OCI-M1 (cell line): ENCODE measurements at regions not wholly inside any gene's neighbourhood (a gene's known extent, or its start where the extent isn't known, plus 50 kb on each side); places are given as distances from the start of the nearest gene placed in this dataset.

Source experiments
- DNase-seq: peaks from one replicate; lab custom pipeline; 2025; lab: John Stamatoyannopoulos, UW

- no peak for DNase-seq
Observed at GRCh38 chr17:73987395-73987794, 216.1 kb upstream of the RPL38 start.

GRCh38 chr17:73987845-73988509 lies 215.5 kb upstream of the RPL38 start:
- no peak for DNase-seq

DNA sequence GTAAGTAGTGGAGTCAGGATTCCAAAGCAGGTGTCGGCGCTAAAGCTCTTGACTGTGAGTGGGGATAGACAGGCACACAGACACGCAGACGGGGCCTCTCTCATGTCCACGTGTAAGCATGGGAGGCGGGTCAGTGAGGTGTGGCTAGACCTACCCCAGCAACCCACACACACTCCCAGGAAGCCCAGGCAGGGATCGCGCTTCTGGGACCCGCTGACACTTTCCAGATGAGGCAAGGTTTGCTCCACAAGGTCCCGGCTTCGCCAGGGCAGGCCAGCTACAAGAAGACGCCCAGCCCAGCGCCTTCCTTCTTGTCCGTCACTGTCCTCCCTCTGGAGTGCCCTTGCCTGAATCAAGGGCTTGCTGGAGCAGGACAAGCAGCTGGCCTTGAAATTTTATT lies 213.8 kb upstream of the RPL38 start:
- DNase-seq = no peak

- no peak for DNase-seq
Observed at GRCh38 chr17:73990290-73990689, 213.2 kb upstream of the RPL38 start.

GRCh38 chr17:73991260-73991659 lies 212.2 kb upstream of the RPL38 start:
- no peak for DNase-seq

DNA sequence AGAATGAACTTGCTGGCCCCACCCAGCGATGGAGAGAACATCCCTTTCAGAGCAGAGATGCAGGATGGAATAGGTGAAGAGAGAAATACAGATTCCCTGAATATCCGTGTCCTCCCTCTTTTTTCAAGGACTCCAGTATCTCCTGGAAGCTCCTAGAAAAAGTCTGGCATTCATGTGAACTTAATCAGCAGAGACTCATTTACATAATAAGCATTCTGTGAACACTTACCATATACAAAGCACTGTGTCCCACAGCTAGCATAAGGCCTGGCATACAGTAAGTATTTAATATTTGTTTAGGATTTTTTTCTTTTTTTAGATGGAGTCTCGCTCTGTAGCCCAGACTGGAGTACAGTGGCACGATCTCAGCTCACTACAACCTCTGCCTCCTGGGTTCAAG lies 208.5 kb upstream of the RPL38 start:
- DNase-seq = no peak

DNA sequence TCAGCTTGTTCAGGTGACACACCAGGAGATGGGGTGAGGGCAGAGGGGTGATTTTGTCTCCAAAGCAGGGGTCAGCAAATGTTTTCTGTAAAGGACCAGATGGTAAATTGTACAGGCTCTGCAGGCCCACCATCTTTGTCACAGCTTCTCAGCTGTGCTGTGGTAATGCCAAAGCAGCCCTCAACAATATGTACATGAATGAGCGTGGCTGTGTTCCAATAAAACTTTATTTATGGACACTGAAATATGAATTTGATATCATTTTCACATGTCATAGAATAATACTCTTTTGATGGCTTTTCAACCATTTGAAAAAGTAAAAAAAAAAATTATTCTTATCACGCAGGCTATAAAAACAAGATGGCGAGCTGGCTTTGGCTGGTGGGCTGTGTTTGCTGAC lies 206.4 kb upstream of the RPL38 start:
- DNase-seq = no peak

DNA sequence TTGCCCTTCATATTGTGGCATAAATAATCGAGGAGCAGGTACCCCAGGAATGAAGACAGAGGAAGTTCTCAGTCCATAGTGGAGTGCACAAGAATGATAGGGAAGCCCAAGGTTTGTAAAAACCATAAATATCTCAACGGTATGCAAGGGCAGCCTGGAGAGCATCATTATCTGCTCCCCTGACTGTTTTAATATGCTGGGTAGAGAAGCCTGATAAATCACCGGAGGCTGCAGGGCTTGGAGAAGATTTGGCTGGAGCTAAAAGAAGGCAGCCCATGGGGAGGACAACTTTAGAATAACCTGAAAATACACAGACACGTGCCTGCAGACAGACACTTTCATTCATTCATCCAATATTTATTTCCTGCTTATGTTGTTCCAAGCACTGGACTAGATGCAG lies 205.2 kb upstream of the RPL38 start:
- DNase-seq = no peak

GRCh38 chr17:73998653-73999645 lies 204.5 kb upstream of the RPL38 start:
- peak; percentile 41 for DNase-seq

- no peak for DNase-seq
Observed at GRCh38 chr17:74001145-74001544, 202.3 kb upstream of the RPL38 start.

GRCh38 chr17:74002241-74002640 lies 201.2 kb upstream of the RPL38 start:
- no peak for DNase-seq

GRCh38 chr17:74004056-74004455 lies 199.4 kb upstream of the RPL38 start:
- no peak for DNase-seq

GRCh38 chr17:74005790-74006189 lies 197.7 kb upstream of the RPL38 start:
- DNase-seq = no peak

DNA sequence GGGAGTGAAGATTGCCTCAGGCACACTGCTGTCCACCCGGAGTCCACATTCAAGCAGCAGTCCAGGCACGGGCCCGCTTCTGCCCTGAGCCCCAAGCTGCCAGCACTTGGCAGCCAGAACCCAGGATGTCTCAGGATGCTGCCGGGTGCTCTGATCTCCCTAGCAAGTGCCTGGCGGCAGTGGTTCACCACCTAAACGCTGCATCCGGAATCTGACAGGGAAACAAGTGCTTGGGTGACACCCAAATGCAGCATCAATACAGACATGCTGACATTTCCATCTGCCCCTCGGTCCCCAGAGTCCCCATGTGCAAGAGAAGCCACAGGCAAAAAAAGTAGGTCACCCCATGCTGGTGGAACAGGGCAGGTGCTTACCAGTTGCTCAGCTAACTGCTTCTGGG lies 197.1 kb upstream of the RPL38 start:
- DNase-seq = no peak

DNA sequence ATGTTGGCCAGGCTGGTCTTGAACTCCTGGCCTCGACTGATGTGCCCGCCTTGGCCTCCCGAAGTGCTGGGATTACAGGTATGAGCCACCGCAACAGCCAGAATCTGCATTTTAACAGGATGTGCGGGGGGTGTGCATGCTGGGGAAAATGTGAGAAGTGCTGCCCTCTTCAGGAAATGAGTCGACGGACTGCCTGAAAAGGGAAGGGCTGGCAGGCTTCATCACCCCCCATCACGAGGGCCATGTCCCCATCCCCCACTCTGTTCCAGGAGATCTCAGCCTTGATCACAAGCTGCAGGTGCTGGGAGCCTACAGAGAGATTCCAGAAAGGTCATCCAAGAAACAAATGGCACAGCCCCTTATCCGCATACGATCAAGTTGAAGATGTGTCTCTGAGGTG lies 195.3 kb upstream of the RPL38 start:
- peak; percentile 8 for DNase-seq

DNA sequence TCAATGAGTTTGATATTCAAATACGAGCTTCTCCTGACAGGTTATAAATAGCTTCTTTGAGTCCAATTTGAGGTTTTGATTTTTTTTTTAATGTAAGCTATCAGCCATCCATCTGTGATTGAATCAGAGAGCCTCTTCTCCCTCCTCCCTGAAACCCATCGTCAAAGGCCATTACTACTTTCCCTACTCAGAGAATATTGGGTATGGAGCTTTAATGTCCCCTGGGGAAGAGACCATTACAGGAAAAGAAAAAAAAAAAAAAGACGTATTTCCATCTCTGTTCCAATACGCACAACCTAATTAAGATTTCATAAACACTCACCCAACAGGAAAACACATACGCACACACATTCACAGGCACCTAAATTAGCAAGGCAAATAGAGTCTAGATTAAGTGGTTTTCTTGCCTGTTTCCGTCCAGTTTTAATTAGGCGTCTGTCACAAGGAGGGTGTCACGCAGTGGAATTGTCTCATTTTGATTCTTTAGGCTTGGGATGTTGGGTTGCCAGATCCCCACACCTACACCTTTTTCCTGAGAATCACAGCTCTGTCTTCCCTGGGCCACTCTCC lies 194.3 kb upstream of the RPL38 start:
- no peak for DNase-seq

GRCh38 chr17:74010903-74011302 lies 192.6 kb upstream of the RPL38 start:
- DNase-seq = no peak

DNA sequence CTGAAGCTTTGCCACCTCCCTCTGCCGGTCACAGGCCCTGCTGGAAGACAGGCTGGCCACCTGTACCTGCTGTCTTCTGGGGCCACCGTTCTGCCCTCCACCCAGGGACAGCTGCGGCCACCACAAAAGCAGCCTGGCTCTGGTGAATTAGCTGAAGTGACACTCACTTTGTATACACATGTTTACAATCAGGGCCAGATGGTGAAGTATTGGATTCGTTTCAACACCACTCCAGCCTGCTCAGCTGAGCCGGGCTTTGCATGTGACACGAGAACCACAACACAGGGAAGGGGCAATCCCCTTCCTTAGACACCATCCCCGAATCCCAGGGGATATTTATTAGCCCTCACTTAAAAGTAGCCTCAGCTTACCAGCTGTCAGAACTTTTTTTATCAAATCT lies 191.5 kb upstream of the RPL38 start:
- no peak for DNase-seq

DNA sequence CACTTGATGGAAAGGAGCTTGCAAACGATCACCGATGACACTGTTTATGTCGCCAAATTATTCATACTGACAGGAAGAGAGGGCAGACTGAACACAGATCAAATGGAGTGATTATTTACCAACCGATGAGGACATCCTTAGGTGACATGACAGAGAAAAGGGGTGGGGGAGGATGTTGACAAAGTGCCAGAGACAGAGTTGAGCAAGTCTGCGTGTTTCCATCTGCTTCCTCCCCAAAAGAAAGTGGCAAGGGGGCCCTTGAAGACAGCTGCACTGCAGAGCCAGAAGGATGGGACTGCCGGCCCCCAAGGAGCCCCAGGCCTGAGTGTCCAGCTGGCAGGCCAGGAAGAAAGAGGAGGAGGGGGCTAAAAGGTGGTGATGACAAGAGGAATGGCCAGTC lies 191.0 kb upstream of the RPL38 start:
- no peak for DNase-seq

GRCh38 chr17:74015316-74015715 lies 188.2 kb upstream of the RPL38 start:
- DNase-seq = no peak

DNA sequence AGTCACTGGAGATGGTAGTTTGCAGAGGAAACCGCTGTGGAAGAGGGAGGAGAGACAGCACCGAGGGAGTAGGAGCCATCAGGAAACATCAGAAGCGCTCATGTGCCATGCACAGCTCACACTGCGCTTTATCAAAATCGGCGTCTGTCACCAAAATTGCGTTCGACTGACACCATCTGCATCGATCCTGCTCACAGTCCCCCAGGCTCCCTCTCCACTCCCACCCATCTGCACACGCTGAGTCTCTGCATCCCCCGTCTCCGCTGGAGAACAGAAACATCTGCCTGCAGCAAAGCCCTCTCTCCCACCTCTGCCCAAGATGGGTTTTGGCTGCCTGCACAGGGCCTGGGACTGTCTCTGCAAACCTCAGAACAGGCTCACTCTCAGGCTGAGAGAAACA lies 187.5 kb upstream of the RPL38 start:
- DNase-seq = no peak

DNA sequence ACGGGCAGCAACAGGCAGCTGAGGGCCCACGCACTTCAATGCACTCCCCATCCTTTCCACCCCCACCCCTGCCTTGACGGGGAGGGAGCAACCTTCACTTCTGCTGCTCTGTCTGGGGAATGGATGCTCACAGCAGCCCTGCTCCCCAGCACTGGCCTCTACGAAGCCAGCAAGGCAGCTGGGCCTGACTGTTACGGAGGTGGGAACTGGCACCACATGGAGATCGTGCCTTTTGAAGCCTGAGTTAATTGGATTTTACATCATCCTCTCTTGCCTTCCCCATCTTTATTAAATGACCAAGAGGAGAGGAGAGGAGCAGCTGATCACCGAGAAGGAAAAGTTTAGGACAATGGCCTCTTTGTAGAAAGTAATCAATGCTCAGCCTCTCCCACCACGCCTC lies 187.0 kb upstream of the RPL38 start:
- DNase-seq = no peak

GRCh38 chr17:74017466-74017865 lies 186.0 kb upstream of the RPL38 start:
- no peak for DNase-seq
